ENCODE measurements at regions not wholly inside any gene's neighbourhood (a gene's known extent, or its start where the extent isn't known, plus 50 kb on each side); places are given as distances from the start of the nearest gene placed in this dataset.
"Not testable (repeated sequence)": the region's sequence is repeated elsewhere in the genome, so short reads cannot be mapped to it uniquely, and the experiment has no call there.

GRCh38 chr4:146058531-146058930 is 117.0 kb upstream of the LSM6 start:
- no peak for TF ChIP-seq CTCF (IDR thresholded peaks at IDR 0.05; ENCODE audit: low read depth, low read length, missing control alignments)
- no peak overlapping the region for H3K4me3 ChIP-seq (ENCODE audit: low read depth, low read length)
- DNase-seq (ENCODE audit: low read depth): no peak
- in situ Hi-C loops (cut with HindIII; ENCODE audit: low sequenced_read_pairs): no loop called here

- H3K4me3 ChIP-seq (ENCODE audit: low read depth, low read length): no peak overlapping the region
- in situ Hi-C loops (cut with HindIII; ENCODE audit: low sequenced_read_pairs): no loop called here
- no peak for TF ChIP-seq CTCF (IDR thresholded peaks at IDR 0.05; ENCODE audit: low read depth, low read length, missing control alignments)
- no peak for DNase-seq (ENCODE audit: low read depth)
These were observed 116.1 kb upstream of the ZNF827 start for GRCh38 chr4:146054676-146055075.

GRCh38 chr4:146053891-146054290 is 115.3 kb upstream of the ZNF827 start:
- no peak for DNase-seq (ENCODE audit: low read depth)
- no peak overlapping the region for H3K4me3 ChIP-seq (ENCODE audit: low read depth, low read length)
- in situ Hi-C loops (cut with HindIII; ENCODE audit: low sequenced_read_pairs): no loop called here
- TF ChIP-seq CTCF (IDR thresholded peaks at IDR 0.05; ENCODE audit: low read depth, low read length, missing control alignments): no peak

GRCh38 chr4:146051728-146052391 is 113.2 kb upstream of the ZNF827 start:
- DNase-seq (ENCODE audit: low read depth): peak; percentile 49
- TF ChIP-seq CTCF (IDR thresholded peaks at IDR 0.05; ENCODE audit: low read depth, low read length, missing control alignments): no peak
- H3K4me3 ChIP-seq (ENCODE audit: low read depth, low read length): no peak overlapping the region
- in situ Hi-C loops (cut with HindIII; ENCODE audit: low sequenced_read_pairs): no loop called here

- in situ Hi-C loops (cut with HindIII; ENCODE audit: low sequenced_read_pairs): no loop called here
- TF ChIP-seq CTCF (IDR thresholded peaks at IDR 0.05; ENCODE audit: low read depth, low read length, missing control alignments): no peak
- no peak overlapping the region for H3K4me3 ChIP-seq (ENCODE audit: low read depth, low read length)
- no peak for DNase-seq (ENCODE audit: low read depth)
These were observed 112.6 kb upstream of the ZNF827 start for GRCh38 chr4:146051223-146051622.

GRCh38 chr4:146049802-146050201 is 111.2 kb upstream of the ZNF827 start:
- no peak for DNase-seq (ENCODE audit: low read depth)
- in situ Hi-C loops (cut with HindIII; ENCODE audit: low sequenced_read_pairs): no loop called here
- no peak for TF ChIP-seq CTCF (IDR thresholded peaks at IDR 0.05; ENCODE audit: low read depth, low read length, missing control alignments)

GRCh38 chr4:146047768-146048167 is 109.1 kb upstream of the ZNF827 start:
- H3K4me3 ChIP-seq (ENCODE audit: low read depth, low read length); in situ Hi-C loops (cut with HindIII; ENCODE audit: low sequenced_read_pairs); DNase-seq (ENCODE audit: low read depth): not testable (repeated sequence)

More at GRCh38 chr4:146049802-146050201, 111.2 kb upstream of the ZNF827 start:
- H3K4me3 ChIP-seq (ENCODE audit: low read depth, low read length): no peak overlapping the region
